HG02981 (cell line): ENCODE measurements at regions not wholly inside any gene's neighbourhood (a gene's known extent, or its start where the extent isn't known, plus 50 kb on each side); places are given as distances from the start of the nearest gene placed in this dataset.

Source experiments
- ATAC-seq: cut with Tn5 transposase; IDR thresholded peaks from one replicate; pipeline ENCODE4 v1.9.1; 2021; ENCODE audit warnings: mild to moderate bottlenecking, moderate library complexity; ENCODE audit not compliant: unreplicated experiment

DNA sequence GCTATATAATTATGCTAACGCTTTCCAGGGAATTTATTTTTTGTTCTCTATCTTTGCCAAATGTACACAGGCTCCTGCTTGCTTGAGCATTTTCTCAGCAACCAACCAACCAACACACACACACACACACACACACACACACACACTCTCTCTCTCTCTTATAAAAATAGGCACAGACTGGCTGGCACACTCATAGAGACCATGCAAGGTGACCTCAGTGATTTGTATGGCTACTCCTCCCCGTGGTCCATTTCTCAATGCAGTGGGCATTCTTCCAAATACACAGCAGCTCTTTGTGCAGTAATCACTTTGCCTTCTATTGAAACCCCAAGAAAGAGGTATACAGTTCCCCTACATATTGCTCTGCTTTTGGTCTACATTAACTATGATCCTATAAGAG, 416.0 kb downstream of the MAN2A1 start:
- no peak for ATAC-seq

DNA sequence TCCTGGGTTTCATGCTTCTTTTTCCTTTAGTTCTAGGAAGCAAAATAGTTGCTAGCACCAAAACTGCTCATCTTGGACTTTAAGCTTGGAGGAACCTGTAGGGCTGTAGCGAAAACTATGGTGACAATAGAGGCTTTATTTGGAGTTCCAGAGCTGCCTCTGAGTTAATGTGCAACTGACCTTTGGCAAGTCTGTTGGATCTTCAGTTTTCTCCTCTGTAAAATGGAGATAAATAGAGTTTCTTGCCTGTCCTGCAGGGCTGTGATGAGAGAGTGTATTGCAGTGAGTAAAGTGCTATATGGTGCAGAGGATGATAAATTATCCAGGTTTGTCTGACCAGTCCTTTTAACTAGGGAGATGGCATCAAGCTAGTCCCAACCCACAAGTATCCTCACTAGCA, 417.0 kb downstream of the MAN2A1 start:
- ATAC-seq, result no peak

DNA sequence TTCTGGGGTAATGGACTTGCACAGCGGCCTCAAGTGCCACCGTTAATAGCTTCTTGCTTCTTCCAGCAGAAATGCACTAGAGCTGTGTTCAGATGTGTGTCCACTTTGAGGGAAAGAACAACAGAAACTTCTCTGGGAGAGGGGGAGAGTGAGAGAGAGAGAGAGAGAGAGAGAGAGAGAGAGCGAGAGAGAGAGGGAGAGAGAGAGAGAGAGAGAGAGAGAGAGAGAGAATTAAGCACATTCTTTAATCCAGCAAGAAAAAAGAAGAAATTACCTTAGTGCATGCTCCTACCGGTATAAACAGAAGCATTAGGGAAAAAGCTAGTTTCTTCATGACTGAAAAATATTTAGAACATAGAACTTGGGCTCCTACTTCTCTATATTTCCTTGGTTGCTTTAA, 418.8 kb downstream of the MAN2A1 start:
- no peak for ATAC-seq

DNA sequence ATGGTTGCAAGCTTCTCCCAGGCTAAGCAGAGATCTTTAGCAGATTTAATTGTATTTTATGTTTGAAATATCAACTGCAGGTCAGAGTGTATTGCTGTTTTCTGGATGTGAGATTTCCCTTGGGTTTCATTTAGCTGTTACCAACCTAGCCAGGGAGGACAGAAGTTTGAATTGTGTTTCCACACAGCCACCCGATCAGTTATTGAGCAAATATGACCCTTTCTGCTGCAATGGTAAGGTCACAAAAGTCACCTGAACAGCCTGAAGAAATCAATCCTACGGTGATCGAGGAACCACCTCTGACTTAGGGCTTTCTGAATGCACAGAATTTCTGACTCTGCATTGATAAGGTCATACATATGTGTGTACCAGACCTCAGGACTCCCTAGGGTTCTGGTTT, 419.9 kb downstream of the MAN2A1 start:
- no peak for ATAC-seq

DNA sequence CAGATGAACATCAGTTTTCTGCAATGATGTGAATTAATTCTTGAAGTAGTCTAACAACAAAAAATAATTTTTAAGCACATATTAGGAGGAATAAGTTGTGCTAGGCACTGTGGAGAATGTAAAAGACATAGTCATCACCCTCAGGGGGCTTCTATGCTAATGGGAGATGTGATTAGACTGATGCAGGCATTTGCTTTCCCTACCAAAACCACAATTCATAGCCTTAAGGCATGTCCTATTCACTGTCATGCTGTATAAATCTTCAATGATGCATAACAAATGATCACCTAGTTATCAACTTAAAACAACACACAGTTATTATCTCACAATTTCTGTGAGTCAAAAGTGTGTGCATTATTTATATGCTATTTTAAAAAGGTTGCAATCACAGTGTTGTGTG, 422.6 kb downstream of the MAN2A1 start:
- ATAC-seq, result no peak

DNA sequence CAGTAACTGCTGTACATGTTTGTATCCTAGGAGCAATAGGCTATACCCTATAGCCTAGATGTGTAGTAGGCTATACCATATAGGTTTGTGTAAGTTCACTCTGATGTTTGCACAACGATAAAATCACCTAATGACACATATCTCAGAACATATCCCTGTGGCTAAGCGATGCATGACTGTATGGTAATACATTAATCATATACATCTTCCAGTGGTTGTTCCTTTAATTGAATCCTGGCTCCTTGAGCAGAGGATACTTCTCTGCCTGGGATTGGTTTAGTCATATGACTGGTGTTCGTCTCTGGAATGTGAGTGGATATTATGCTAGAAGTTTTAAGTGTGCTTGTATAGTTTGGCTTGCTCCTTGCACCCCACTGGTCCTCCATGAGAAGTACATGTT, 425.8 kb downstream of the MAN2A1 start:
- ATAC-seq, result no peak

DNA sequence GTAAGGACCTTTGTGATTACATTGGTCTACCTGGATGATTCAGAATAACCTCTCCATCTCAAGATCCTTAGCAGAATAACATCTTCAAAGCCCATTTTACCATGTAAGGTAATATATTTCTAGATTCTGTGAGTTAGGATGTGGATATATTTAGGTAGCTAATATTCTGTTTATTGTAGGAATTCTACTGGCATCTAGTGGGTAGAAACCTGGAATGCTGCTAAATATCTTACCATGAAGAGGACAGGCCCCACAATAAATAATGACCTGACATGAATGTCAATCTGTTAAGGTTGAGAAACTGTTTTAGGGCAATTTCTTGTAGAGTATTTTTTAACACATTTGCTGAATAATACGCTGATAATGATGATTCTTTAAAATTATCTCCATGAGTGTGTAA, 426.8 kb downstream of the MAN2A1 start:
- no peak for ATAC-seq

DNA sequence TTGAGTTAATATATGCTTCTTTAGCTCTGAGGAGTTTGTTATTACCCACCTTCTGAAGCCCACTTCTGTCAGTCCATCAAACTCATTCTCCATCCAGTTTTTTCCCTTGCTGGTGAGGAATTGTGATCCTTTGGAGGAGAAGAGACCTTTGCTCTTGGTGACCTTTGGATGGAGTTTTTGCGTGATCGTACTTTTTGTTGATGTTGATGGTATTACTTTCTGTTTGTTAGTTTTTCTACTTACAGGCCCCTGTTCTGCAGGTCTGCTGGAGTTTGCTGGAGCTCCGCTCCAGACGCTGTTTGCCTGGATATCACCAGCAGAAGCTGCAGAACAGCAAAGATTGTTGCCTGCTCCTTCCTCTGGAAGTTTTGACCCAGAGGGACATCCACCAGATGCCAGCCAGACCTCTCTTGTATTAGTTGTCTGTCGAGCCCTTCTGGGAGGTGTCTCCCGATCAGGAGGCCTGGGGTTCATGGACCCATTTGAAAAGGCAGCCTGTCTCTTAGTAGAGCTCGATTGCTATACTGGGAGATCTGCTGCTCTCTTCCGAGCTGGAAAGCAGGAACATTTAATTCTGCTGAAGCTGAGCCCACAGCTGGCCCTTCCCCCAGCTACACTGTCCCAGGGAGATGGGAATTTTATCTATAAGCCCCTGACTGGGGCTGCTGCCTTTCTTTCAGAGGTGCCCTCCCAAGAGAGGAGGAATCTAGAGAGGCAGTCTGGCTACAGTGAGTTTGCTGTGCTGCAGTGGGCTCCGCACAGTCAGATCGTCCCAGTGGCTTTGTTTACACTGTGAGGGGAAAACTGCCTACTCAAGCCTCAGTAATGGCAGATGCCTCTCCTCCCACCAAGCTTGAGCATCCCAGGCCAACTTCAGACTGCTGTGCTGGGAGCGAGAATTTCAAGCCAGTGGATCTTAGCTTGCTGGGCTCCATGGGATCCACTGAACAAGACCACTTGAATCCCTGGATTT, 445.5 kb downstream of the MAN2A1 start:
- no peak for ATAC-seq

DNA sequence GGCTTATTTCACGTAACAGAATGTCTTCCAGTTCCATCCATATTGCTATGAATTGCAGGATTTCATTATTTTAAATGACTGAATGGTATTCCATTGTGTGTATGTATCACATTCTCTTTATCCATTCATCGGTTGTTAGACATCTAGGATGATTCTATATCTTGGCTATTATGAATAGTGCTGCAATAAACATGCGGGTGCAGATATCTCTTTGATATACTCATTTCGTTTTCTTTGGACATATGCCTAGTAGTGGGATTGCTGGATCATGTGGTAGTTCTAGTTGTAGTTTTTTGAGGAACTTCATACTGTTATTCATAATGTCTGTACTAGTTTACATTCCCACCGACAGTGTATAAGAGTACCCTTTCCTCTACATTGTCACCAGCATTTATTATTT, 460.5 kb downstream of the MAN2A1 start:
- ATAC-seq, result no peak

DNA sequence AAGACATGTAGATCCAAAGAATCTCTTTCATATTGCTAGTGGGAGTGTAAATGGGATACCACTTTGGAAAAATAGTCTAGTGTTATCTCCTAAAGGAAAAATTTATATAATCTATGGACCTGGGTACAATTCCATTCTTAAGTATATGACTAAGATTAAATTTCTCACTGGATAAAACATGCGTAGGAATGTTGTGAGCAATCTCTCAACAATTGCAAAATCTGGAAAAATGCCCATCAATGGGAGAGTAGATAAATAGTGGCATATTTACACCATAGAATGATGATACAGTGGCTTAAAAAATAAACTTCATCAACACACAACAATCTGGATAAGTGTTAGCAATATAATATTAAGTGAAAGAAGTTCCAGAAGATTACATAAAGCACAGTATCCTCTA, 469.5 kb downstream of the MAN2A1 start:
- no peak for ATAC-seq

DNA sequence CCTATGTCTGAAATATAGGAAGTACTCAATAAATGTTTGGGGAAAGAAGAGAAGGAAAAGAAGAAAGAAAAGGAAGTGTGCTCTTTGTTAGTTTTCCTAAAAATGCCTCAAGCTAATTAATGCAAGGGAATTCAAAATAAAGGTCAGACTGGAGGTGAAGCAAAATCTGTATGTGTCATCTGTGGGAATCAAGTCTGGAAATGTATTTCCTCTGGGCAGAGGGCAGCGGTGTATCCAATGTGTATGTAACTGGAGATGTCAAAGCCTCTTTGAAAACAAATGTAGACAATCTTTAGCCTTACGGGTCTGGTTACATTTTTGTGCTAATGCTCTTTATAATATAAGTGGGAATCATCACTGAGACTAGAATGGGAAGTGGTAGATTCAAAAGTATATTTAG, 471.4 kb downstream of the MAN2A1 start:
- ATAC-seq, result no peak

DNA sequence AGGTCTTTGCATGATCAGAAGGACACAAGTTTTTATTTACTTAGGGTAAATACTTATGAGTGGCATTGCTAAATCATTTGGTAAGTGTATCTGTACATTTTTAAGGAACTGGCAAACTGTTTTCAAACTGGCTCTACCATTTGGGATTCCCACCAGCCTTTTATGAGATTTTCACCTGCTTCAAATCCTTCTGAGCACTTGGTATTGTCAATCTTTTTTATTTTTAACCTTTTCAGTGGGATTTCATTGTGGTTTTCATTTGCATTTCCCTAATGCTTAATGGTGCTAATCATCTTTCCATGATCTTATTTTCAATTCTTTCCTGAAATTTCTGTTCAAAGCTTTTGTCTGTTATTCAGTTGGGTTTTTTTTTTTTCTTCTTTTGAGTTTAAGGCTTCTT, 475.6 kb downstream of the MAN2A1 start:
- no peak for ATAC-seq

DNA sequence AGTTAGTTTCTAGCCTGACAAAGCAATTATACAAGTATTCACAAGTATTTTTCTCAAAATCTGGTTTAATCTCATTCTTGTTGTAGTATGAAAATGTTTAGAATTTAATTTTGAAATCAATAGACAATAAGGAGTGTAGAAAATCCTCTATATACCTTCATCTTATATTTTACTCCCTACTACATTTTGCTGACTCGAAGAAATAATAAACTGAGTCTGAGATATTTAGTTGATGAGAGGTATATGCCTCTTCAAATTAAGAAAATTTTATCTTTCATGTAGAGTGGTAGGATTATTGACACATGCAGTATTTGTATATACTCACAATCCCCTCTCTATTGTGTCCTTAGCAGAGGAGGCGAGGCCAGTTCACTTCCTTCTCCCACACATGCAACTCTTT, 477.7 kb downstream of the MAN2A1 start:
- no peak for ATAC-seq

DNA sequence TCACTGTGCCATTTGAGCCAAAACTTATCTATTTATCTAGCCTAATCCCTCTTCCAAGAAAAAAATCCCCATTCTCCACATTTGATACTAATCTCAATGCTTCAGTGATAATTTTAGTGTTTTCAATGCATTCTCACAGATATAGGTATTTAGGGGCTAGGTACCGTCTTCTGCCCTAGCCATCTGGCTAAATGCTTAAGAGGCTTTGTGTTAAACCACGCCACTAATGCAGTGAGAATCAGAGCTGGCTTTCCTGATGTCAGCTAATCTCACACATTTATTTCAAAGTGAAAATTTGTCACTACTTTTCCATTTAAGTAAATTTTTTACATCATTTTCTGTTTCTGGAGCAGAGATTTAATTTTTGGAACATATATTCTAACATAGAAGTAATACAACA, 479.7 kb downstream of the MAN2A1 start:
- ATAC-seq, result no peak

DNA sequence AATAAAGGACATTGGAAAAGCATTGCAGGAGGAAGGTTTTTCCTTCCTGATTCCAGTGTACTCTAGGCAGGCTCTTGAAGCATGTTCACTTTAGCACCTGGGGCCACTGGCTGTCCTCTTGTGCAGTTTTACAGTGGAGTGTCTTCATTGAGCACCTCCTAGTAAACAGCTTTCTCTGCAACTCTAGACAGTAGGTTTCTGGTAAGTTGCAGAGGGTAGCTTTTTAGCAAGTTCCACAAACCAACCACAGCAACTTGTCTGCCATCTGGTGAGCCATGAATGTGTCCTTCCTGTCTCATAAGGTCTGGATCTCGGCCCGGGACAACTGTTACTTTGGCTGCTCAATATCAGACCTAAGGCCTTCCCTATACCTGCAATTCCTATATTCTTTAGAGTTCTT, 488.0 kb downstream of the MAN2A1 start:
- ATAC-seq, result no peak

DNA sequence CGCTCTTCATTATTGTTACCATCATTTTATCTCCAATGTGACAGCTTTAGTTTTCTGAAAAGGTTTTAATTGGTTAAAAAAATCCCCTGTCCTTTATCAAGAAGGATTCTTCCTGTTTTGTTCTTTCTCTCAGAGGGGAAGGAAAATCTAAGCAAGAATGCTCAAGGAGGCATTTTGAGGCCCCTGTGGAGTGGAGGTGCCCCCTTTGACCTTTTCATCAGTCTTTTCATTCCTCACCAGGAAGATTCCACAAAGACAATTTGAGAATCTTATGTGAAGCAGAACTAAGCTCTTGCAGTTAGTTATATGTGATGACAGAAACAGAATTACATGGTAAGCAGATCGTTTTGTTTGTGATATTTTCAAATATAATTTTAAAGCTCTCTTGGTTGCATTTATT, 489.6 kb downstream of the MAN2A1 start:
- ATAC-seq, result no peak

DNA sequence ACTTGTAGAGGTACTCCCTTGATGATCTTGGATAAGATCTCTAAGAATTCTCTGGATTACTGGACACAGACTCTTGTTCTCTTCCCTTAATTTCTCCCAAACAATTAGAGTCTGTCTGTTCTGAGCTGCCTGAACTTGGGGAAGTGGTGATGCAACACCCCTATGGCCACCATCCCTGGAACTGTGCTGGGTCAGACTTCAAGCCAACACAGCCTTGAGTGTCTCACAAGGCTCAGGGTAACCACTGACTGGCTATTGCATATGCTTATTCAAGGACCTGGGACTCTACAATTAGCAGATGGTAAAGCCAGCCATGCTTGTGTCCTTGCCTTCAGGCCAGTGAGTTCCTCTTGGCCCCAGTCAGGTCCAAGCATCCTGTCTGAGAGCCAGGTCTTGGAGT, 504.5 kb downstream of the MAN2A1 start:
- no peak for ATAC-seq

DNA sequence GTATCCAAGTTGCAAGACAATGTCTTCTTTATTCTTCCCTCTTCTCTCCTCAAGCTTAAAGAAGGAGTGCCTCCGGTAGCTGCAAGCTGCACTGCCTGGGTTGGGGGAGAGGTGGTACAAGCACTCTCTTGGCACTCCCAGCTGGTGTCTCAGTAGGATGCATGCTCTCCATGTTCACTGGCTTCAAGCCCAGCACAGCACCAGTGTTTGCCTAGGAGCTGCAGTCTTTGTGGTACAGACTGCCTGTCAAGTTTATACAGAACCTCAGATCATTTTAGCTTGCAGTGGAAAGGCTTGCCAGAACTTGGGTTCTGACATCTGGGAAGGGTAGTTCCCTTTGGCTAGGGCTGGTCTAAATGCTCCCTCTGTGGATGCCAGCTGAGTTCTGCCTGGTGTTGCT, 505.6 kb downstream of the MAN2A1 start:
- ATAC-seq, result no peak

DNA sequence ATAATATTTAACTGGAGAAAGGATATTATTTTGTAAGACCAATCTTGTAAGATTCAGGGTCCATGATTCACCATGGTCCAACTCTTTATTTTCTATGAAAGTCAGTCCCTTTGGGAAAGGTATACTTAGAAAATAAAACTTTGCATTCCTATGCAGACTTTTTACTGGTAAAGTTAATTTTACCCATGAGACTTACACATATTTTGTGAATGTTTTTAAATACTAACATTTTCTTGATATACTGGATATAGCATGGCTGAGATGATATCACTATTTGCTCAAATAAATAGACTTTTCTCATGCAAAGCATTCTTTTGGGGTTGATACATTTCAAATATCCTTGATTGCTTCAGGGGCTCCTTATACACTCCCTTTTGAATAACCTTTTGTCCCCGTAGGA, 512.1 kb downstream of the MAN2A1 start:
- ATAC-seq, result no peak

DNA sequence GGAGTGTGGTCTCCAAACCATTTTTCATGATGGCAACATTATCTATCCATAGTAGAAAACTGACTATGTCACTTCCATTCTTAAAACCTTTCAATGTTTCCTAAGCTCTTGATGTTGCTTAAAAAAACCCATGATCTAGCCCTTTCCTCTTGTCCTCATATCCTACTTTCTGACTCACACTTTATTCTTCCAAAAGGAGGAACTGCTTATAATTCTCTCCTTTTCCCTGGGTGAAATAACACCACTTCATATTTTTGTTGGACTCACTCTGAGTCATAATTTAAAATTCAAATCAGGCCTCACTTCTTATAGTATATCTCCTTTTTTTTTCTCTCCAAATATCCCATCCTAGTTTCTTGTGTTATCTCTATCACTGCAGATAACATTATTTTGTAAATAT, 513.9 kb downstream of the MAN2A1 start:
- ATAC-seq, result no peak

DNA sequence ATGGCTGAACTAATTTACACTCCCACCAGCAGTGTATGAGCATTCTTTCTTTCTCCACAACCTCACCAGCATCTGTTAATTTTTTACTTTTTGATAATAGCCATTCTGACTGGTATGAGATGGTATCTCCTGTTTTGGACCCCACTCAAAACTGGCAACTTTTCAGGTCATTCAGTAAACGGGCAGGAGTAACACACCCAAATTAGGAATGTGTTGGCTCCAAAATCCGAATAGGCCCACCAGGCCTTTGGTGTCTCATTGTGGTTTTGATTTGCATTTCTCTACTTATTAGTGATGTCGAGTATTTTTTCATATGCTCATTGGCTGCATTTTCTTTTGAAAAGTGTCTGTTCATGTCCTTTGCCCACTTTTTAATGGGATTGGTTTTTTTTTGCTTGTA, 517.1 kb downstream of the TMEM232 start:
- no peak for ATAC-seq

DNA sequence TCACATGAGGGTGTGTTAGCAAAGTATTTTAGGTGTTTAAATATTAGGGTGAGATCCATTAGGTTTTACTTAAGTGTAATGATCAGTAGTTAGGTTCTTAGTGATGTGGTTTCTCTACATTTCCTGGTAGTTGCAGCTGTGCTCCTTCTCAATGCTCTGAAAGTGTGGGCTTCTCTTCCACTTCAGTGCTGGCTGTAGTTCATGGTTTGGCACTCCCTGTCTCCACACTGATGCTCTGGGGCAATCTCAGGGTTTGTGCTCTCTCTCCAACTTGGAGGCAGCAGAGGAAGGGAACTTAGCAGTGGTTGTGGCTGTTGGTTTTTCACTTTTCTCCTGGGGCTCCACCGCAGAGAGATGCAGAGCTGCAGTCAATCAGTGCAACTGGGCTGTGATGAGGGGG, 507.5 kb downstream of the TMEM232 start:
- ATAC-seq, result no peak

DNA sequence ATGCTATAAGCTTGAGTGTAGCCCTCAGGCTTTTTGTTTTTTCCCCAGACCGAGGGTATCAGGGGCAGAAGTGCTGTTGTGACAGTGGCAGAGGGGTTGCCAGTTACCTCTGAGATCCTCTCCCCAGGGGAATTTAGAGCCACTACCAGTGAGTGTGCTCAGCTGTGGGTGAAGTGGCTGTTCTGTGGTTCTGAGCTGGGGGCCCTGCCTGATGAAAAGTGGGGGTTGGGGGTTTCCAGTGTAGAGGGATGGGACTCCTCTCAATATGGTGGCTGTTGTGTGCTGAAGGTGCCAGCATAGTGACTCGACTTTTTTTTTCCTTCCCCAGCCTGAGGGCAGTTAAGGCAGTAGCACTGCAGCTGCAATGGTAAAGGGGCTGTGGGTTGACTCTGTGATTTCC, 506.7 kb downstream of the TMEM232 start:
- ATAC-seq, result no peak
